Caco-2 (cell line): ENCODE measurements at regions not wholly inside any gene's neighbourhood (a gene's known extent, or its start where the extent isn't known, plus 50 kb on each side); places are given as distances from the start of the nearest gene placed in this dataset.

Experiments used
- BruUV-seq: library from RNA; stranded (reverse); fragments of 400-500 nt; replicated peaks from 2 replicates; lab custom pipeline; 2021; lab: Mats Ljungman, UMichigan
- CTCF ChIA-PET: fragments of 300-600 bp; sonication (Branson Sonifier 250); formaldehyde crosslinking; loops from one replicate; lab custom pipeline; 2022; ENCODE audit warnings: antibody characterized with exemption; lab: Charles Lee
- POLR2A ChIA-PET: fragments of 300-600 bp; sonication (Branson Sonifier 250); formaldehyde crosslinking; loops from one replicate; lab custom pipeline; 2022; ENCODE audit warnings: antibody characterized with exemption; lab: Charles Lee
- DNase-seq, 2 experiments: peaks; one replicate each; pipeline versions ENCODE4 v3.0.0 to v3.0.0-alpha.2; 2020 to 2022
- H3K27me3 ChIP-seq: replicated peaks from 2 replicates; pipeline ENCODE4 v1.6.0; 2011; ENCODE audit warnings: low read length; ENCODE audit not compliant: control insufficient read depth, insufficient read depth
- H3K36me3 ChIP-seq: 2 replicates; pipeline ENCODE4 v1.5.1; 2011; ENCODE audit warnings: low read length; ENCODE audit not compliant: control insufficient read depth, insufficient read depth
- H3K4me1 ChIP-seq: fragments of 250-450 bp; sonication (Bioruptor Pico); 2 replicates; pipeline ENCODE4 v1.5.1; 2020; ENCODE audit warnings: mild to moderate bottlenecking
- H3K4me3 ChIP-seq: 2 replicates; pipeline ENCODE4 v1.5.1; 2011; ENCODE audit warnings: low read depth, mild to moderate bottlenecking, control low read depth, low read length
- H3K9me3 ChIP-seq: fragments of 250-450 bp; sonication (Bioruptor Pico); 2 replicates; pipeline ENCODE4 v1.5.1; 2020; ENCODE audit warnings: mild to moderate bottlenecking, moderate library complexity
- H3K27ac Mint-ChIP-seq: one replicate; pipeline ENCODE4 v1.8.0; 2022; ENCODE audit warnings: mixed read lengths; ENCODE audit not compliant: unreplicated experiment
- H3K27me3 Mint-ChIP-seq: one replicate; pipeline ENCODE4 v1.8.0; 2022; ENCODE audit warnings: mixed read lengths; ENCODE audit not compliant: insufficient read depth, unreplicated experiment
- H3K36me3 Mint-ChIP-seq: one replicate; pipeline ENCODE4 v1.8.0; 2022; ENCODE audit warnings: mild to moderate bottlenecking, mixed read lengths; ENCODE audit not compliant: insufficient read depth, unreplicated experiment
- H3K4me1 Mint-ChIP-seq: one replicate; pipeline ENCODE4 v1.8.0; 2022; ENCODE audit warnings: low read depth, mixed read lengths; ENCODE audit not compliant: unreplicated experiment
- H3K4me3 Mint-ChIP-seq: one replicate; pipeline ENCODE4 v1.8.0; 2022; ENCODE audit warnings: mild to moderate bottlenecking, moderate library complexity, mixed read lengths; ENCODE audit not compliant: unreplicated experiment
- H3K9me3 Mint-ChIP-seq: one replicate; pipeline ENCODE4 v1.8.0; 2022; ENCODE audit warnings: mixed read lengths; ENCODE audit not compliant: unreplicated experiment
- intact Hi-C: fragments of 100-400 bp; cut with micrococcal nuclease; formaldehyde crosslinking; loops from one replicate; pipeline ENCODE4 v1.10.0; 2022; ENCODE audit not compliant: unreplicated experiment
- TF ChIP-seq, protein P1 (sequence below), 2 experiments: fragments of 200-600 bp in 1 of 2; IDR thresholded peaks; 1 replicate in 1 of 2; 2 replicates in 1 of 2; pipeline versions ENCODE4 v1.5.1 to v1.8.0; 2011 to 2022; ENCODE audit warnings: antibody characterized with exemption in 1 of 2, control low read depth in 1 of 2, inconsistent platforms in 1 of 2, low read depth in 1 of 2, low read length in 1 of 2, mild to moderate bottlenecking in 1 of 2, moderate library complexity in 1 of 2; ENCODE audit not compliant: insufficient read depth in 1 of 2, severe bottlenecking in 1 of 2, unreplicated experiment in 1 of 2

DNA sequence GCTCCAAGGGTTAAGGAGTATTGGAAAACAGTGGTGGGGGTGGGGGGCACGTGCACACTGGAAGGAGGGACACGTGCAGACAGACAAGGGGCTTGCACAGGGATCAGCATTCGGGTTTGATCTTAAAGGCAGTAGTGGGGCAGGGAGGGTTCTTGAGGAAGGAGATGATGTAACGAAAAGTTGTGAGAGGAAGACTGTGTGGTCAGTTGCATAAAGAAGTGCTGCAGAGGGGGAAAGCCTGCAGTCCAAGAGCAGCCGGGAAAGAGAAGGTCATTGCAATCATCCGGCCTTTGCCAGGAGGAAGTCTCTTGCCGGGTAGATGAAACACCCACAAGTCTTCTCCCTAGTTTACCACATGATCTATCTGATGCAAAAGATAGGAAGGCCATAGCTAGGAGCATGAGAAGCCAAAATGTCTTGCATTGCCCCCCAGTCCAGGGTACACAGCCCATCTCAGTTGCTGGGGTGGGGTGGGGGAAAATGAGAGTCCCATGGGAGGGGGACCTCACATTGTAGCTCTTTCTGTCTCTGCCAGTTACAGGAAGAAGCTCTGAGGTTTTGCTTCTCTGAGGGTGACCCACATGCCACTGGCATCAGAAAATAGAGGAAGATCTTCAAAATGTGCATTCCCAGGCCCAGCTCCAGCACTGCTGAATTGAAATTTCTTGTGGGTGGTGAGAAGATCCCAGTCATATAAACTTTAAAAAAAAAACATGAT is 202.5 kb upstream of the RAB4A start:
- Mint-ChIP-seq H3K9me3 (peaks cover 12% of the 10 kb centered on the region), H3K4me1 (peaks cover 12% of the 10 kb centered on the region)

DNA sequence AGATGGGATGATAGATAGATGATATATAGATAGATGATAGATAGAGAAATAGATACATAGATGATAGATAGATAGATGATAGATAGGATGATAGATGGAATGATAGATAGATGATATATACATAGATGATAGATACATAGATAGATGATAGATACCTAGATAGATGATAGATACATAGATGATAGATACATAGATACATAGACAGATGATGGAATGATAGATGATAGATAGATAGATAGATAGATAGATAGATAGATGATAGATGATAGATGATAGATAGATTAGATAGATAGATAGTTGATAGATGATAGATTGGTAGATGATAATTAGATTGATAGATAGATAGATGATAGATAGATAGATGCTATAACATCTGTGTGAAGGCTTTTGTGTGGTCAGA is 201.7 kb upstream of the RAB4A start:
- Mint-ChIP-seq H3K9me3 (peaks cover 12% of the 10 kb centered on the region), H3K27ac (no peak overlapping the region), H3K36me3 (no peaks in the 10 kb centered on the region), H3K4me1 (peaks cover 12% of the 10 kb centered on the region), H3K27me3 (peaks cover 4% of the 10 kb centered on the region), H3K4me3 (no peak overlapping the region)
- POLR2A ChIA-PET, result no interaction called here
- DNase-seq, result no peak
- TF ChIP-seq, protein P1, sequence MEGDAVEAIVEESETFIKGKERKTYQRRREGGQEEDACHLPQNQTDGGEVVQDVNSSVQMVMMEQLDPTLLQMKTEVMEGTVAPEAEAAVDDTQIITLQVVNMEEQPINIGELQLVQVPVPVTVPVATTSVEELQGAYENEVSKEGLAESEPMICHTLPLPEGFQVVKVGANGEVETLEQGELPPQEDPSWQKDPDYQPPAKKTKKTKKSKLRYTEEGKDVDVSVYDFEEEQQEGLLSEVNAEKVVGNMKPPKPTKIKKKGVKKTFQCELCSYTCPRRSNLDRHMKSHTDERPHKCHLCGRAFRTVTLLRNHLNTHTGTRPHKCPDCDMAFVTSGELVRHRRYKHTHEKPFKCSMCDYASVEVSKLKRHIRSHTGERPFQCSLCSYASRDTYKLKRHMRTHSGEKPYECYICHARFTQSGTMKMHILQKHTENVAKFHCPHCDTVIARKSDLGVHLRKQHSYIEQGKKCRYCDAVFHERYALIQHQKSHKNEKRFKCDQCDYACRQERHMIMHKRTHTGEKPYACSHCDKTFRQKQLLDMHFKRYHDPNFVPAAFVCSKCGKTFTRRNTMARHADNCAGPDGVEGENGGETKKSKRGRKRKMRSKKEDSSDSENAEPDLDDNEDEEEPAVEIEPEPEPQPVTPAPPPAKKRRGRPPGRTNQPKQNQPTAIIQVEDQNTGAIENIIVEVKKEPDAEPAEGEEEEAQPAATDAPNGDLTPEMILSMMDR (IDR thresholded peaks at IDR 0.05; ENCODE audit: insufficient read depth in 1 of 2, low read depth in 1 of 2, low read length in 1 of 2, severe bottlenecking in 1 of 2, unreplicated experiment in 1 of 2), result no peak
- H3K36me3 ChIP-seq, result no peaks in the 10 kb centered on the region
- no peaks in the 10 kb centered on the region for H3K9me3 ChIP-seq
- BruUV-seq, result no TSS peak
- H3K4me1 ChIP-seq, result no peaks in the 10 kb centered on the region
- intact Hi-C loops, result loop anchor here (10.0 kb wide), 1 partner anchor 156 kb away; no protein-coding TSS in a partner anchor
- no peak overlapping the region for H3K4me3 ChIP-seq
- CTCF ChIA-PET, result no interaction called here
- H3K27me3 ChIP-seq, result no peaks in the 10 kb centered on the region

More for the DNA sequence above, 202.5 kb upstream of the RAB4A start:
- no peaks in the 10 kb centered on the region for H3K4me1 ChIP-seq
- intact Hi-C loops, result loop anchor here (10.0 kb wide), 1 partner anchor 156 kb away; no protein-coding TSS in a partner anchor
- no peak overlapping the region for H3K27ac Mint-ChIP-seq
- H3K27me3 ChIP-seq, result no peaks in the 10 kb centered on the region
- no peak overlapping the region for H3K4me3 Mint-ChIP-seq
- H3K36me3 Mint-ChIP-seq, result no peaks in the 10 kb centered on the region
- ChIA-PET CTCF (no interaction called here), POLR2A (no interaction called here)
- DNase-seq, result no peak
- H3K27me3 Mint-ChIP-seq, result peaks cover 4% of the 10 kb centered on the region
- H3K36me3 ChIP-seq, result no peaks in the 10 kb centered on the region
- no peak overlapping the region for H3K4me3 ChIP-seq
- TF ChIP-seq, protein P1 (IDR thresholded peaks at IDR 0.05; ENCODE audit: insufficient read depth in 1 of 2, low read depth in 1 of 2, low read length in 1 of 2, severe bottlenecking in 1 of 2, unreplicated experiment in 1 of 2), result no peak
- BruUV-seq, result no TSS peak
- no peaks in the 10 kb centered on the region for H3K9me3 ChIP-seq

DNA sequence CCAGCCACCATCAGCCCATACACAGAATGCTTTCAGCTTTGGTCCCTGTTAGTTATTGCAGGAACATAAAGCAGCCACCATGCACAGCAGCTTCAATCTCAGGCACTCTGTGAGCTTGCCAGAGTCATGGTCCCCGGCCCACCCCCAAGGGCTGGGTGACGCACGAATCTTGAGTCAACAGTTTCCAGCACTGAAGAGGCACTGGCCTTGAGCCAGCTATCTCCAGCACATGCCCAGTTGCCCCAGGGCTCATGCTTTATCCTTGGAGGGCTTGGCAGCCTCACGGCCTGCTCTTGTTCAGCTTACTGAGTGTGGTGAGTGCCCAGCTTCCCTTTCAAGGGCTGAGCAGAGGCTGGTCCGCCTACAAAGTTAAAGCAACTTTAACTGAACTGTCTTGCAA is 200.7 kb upstream of the RAB4A start:
- POLR2A ChIA-PET, result no interaction called here
- Mint-ChIP-seq H3K4me1 (peaks cover 5% of the 10 kb centered on the region), H3K9me3 (peaks cover 12% of the 10 kb centered on the region), H3K4me3 (no peak overlapping the region), H3K27me3 (peaks cover 4% of the 10 kb centered on the region), H3K27ac (no peak overlapping the region), H3K36me3 (no peaks in the 10 kb centered on the region)
- Histone ChIP-seq H3K4me1 (no peaks in the 10 kb centered on the region), H3K9me3 (no peaks in the 10 kb centered on the region), H3K27me3 (no peaks in the 10 kb centered on the region), H3K36me3 (no peaks in the 10 kb centered on the region), H3K4me3 (no peak overlapping the region)
- BruUV-seq, result no TSS peak
- no peak for DNase-seq
- TF ChIP-seq, protein P1 (IDR thresholded peaks at IDR 0.05; ENCODE audit: insufficient read depth in 1 of 2, low read depth in 1 of 2, low read length in 1 of 2, severe bottlenecking in 1 of 2, unreplicated experiment in 1 of 2), result no peak
- CTCF ChIA-PET, result interaction anchor here (0.7 kb wide), 1 partner anchor 407 kb away, joined by 3 read pairs; no protein-coding TSS in a partner anchor
- intact Hi-C loops, result no loop called here
